ENCODE measurements at regions not wholly inside any gene's neighbourhood (a gene's known extent, or its start where the extent isn't known, plus 50 kb on each side); places are given as distances from the start of the nearest gene placed in this dataset.
A peak's percentile ranks its signal among the peaks of the same experiment; 100 is the strongest.
"Not testable (repeated sequence)": the region's sequence is repeated elsewhere in the genome, so short reads cannot be mapped to it uniquely, and the experiment has no call there.

DNA sequence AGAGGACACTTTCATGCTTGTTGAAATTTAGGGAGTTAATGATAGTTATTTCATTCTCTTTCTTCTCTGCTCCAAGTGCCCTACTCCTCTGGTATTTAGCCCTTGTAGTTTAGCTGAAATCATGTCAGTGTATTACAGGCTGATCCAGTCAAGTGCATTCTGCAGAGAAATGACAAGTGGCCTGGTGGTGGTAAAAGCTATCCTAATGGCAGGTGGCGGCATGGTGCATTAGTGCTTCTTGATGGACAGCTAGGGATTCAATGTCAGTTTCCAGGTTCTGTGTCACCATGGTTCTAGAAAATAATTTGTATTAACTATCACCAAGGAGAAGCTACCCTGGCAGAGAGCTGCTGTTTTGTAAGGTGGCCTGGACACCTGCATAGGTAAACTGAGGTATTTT, 90.0 kb upstream of the BNIP2 start:
- H3K27ac ChIP-seq: no peak overlapping the region
- TF ChIP-seq EP300 (IDR thresholded peaks at IDR 0.05; ENCODE audit: low read depth) (no peak), POLR2AphosphoS5 (IDR thresholded peaks at IDR 0.05) (no peak), CTCF (IDR thresholded peaks at IDR 0.05) (no peak), POLR2A (IDR thresholded peaks at IDR 0.05) (no peak)
- WGBS, 2 donors (ENCODE audit: low coverage in 1 of 2): 82% methylated on average over 1 of the region's 1 CpG; no CpG with 5 or more reads in 1 of the 2 donors
- no peaks in the 10 kb centered on the region for H3K27me3 ChIP-seq
- H3K9me3 ChIP-seq: no peaks in the 10 kb centered on the region
- no peak for DNase-seq
- intact Hi-C loops (cut with DNase I; ENCODE audit: low total_unique reads) (no loop called here), in situ Hi-C loops (cut with MboI; ENCODE audit: low pct_ligation_motif_present in 1 of 4, low pct_unique_long_range_greater_than_20kb in 1 of 4, low sequenced_read_pairs in 3 of 4) (no loop called here)
- H3K36me3 ChIP-seq: no peaks in the 10 kb centered on the region
- H3K4me3 ChIP-seq: no peak overlapping the region
- no peaks in the 10 kb centered on the region for H3K4me1 ChIP-seq

DNA sequence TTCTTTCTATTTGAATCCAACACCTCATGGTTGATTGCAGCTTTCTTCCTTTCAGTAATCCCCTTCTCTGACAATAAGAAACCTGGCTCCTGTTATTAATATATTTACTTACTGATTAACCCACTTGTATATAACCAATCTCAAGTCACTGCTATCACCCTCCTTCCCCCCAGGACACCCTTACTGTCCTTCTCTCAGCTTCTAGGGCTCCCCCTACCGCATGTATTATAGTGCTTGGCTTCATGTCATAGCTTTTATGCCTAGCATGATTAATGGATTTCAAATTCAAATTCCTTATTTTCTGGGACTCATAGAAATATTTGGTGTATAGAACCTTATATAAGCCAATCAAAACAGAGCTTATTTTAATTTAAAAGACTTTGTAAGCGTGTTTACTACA, 75.7 kb upstream of the BNIP2 start:
- TF ChIP-seq EP300 (IDR thresholded peaks at IDR 0.05; ENCODE audit: low read depth) (no peak), POLR2A (IDR thresholded peaks at IDR 0.05) (no peak), POLR2AphosphoS5 (IDR thresholded peaks at IDR 0.05) (no peak)
- in situ Hi-C loops (cut with MboI; ENCODE audit: low pct_ligation_motif_present in 1 of 4, low pct_unique_long_range_greater_than_20kb in 1 of 4, low sequenced_read_pairs in 3 of 4): no loop called here
- no peaks in the 10 kb centered on the region for H3K36me3 ChIP-seq
- H3K9me3 ChIP-seq: no peaks in the 10 kb centered on the region
- H3K27ac ChIP-seq: no peak overlapping the region
- peaks cover 34% of the 10 kb centered on the region for H3K27me3 ChIP-seq
- DNase-seq: no peak
- no peaks in the 10 kb centered on the region for H3K4me1 ChIP-seq
- WGBS, 2 donors (ENCODE audit: low coverage in 1 of 2): 44 to 57% methylated on average over 2 of the region's 2 CpGs
- intact Hi-C loops (cut with DNase I; ENCODE audit: low total_unique reads): no loop called here
- H3K4me3 ChIP-seq: no peak overlapping the region

DNA sequence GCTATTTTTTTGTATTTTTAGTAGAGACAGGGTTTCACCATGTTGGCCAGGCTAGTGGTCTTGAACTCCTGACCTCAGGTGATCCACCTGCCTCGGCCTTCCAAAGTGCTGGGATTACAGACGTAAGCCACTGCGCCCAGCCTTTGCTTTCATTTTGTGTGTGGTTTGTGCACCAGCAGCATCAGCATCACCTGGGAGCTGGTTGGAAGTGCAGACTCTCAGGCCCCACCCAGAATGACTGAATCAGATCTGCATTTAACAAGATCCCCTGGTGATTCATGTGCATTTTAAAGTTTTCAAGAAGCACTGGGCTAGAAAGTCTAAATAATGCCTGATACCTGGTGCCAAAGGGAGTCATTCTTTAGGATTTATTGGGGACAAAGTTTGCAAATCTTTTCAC, 73.4 kb upstream of the BNIP2 start:
- Histone ChIP-seq H3K27ac (no peak overlapping the region), H3K36me3 (no peaks in the 10 kb centered on the region), H3K4me1 (no peaks in the 10 kb centered on the region), H3K4me3 (no peak overlapping the region), H3K27me3 (peaks cover 34% of the 10 kb centered on the region), H3K9me3 (no peaks in the 10 kb centered on the region)
- TF ChIP-seq POLR2A (IDR thresholded peaks at IDR 0.05) (no peak), CTCF (IDR thresholded peaks at IDR 0.05) (no peak), POLR2AphosphoS5 (IDR thresholded peaks at IDR 0.05) (no peak), EP300 (IDR thresholded peaks at IDR 0.05; ENCODE audit: low read depth) (no peak)
- 72% methylated on average over 3 of the region's 3 CpGs; no CpG with 5 or more reads in 1 of the 2 donors for WGBS, 2 donors (ENCODE audit: low coverage in 1 of 2)
- intact Hi-C loops (cut with DNase I; ENCODE audit: low total_unique reads): no loop called here
- in situ Hi-C loops (cut with MboI; ENCODE audit: low pct_ligation_motif_present in 1 of 4, low pct_unique_long_range_greater_than_20kb in 1 of 4, low sequenced_read_pairs in 3 of 4): no loop called here
- no peak for DNase-seq

GRCh38 chr15:59760256-59760655, 71.1 kb upstream of the BNIP2 start:
- H3K27ac ChIP-seq; in situ Hi-C loops (cut with MboI; ENCODE audit: low pct_ligation_motif_present in 1 of 4, low pct_unique_long_range_greater_than_20kb in 1 of 4, low sequenced_read_pairs in 3 of 4): not testable (repeated sequence)
- 46% methylated on average over 2 of the region's 2 CpGs; no CpG with 5 or more reads in 1 of the 2 donors for WGBS, 2 donors (ENCODE audit: low coverage in 1 of 2)

GRCh38 chr15:59751552-59752413, 62.7 kb upstream of the BNIP2 start:
- Histone ChIP-seq H3K4me1 (no peaks in the 10 kb centered on the region), H3K27me3 (peaks cover 15% of the 10 kb centered on the region), H3K27ac (no peak overlapping the region), H3K4me3 (no peak overlapping the region), H3K36me3 (no peaks in the 10 kb centered on the region), H3K9me3 (no peaks in the 10 kb centered on the region)
- DNase-seq: no peak
- whole genome bisulfite sequencing, 2 donors (ENCODE audit: low coverage in 1 of 2): 51 to 64% methylated on average over 3 to 7 of the region's 7 CpGs
- in situ Hi-C loops (cut with MboI; ENCODE audit: low pct_ligation_motif_present in 1 of 4, low pct_unique_long_range_greater_than_20kb in 1 of 4, low sequenced_read_pairs in 3 of 4): no loop called here
- intact Hi-C loops (cut with DNase I; ENCODE audit: low total_unique reads): no loop called here
- no peak for TF ChIP-seq CTCF (IDR thresholded peaks at IDR 0.05)
- no peak for TF ChIP-seq POLR2A (IDR thresholded peaks at IDR 0.05)
- TF ChIP-seq POLR2AphosphoS5 (IDR thresholded peaks at IDR 0.05): no peak
- no peak for TF ChIP-seq EP300 (IDR thresholded peaks at IDR 0.05; ENCODE audit: low read depth)

More at GRCh38 chr15:59760256-59760655, 71.1 kb upstream of the BNIP2 start:
- H3K9me3 ChIP-seq; intact Hi-C loops (cut with DNase I; ENCODE audit: low total_unique reads); H3K36me3 ChIP-seq; H3K4me1 ChIP-seq; H3K4me3 ChIP-seq: not testable (repeated sequence)
- DNase-seq: peak; percentile 31
- peaks cover 25% of the 10 kb centered on the region for H3K27me3 ChIP-seq

All from transverse colon (tissue), 4 donors.